Astrocyte of the hippocampus (primary cell): ENCODE measurements at regions not wholly inside any gene's neighbourhood (a gene's known extent, or its start where the extent isn't known, plus 50 kb on each side); places are given as distances from the start of the nearest gene placed in this dataset.
"Not testable (repeated sequence)": the region's sequence is repeated elsewhere in the genome, so short reads cannot be mapped to it uniquely, and the experiment has no call there.

Source experiments
- DNase-seq: peaks from one replicate; pipeline ENCODE4 v3.0.0; 2011; ENCODE audit warnings: low read depth, low spot score

DNA sequence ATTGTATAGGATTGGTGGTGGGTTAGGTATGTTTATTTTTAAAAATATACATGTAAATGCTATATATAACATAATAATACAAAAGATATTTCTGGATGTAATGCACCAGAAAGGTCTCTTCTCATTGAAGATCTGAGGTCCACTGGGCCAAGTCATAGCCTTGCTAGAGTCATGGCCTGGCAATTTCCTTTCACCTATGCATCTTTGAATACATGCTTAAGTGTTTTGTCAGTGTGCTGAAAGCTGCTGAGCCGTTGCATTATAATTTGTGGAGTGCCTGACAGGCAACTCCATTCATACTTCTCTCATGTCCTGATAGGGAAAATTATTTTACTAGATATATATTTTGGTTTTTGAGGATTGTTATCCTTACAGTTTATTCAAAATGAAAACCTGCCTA, 410.2 kb upstream of the CT83 start:
- DNase-seq = no peak

DNA sequence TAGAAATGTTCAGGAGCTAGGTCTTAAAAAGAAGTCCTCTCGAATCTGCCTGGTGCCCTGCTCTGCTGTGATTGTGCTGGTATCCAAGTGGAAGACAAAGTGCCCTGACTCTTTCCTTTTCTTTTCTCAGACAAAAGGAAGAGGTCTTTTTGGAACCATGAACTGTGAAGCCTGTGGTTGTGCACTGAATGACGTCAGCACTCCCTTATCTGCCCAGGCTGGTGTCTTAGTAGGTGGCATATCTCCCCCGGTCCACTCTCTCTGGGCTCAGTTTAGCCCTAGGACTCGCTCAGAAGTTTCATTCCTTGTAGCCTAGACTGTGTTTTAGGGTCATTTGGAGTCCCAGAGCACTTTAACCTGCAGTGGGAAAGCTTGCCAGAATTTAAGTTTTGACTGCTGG, 400.3 kb upstream of the CT83 start:
- DNase-seq = no peak

DNA sequence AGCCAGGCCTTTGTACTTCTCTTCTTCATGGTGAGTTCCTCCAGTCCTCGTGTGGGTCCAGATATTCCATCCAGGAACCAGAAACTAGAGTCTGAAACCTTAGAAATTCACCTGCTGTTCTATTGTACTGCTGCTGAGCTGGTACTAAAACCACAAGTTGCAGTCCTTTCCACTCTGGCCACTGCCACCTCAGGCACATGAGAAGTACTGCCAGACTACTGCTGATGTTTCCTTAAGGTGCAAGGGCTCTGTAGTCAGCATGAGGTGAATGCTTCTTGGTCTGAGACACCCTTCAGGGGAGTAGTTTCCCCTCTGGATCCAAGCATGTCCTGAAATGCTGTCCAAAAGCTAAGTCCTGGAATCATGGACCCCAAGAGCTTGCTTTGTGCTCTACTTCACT, 399.6 kb upstream of the CT83 start:
- DNase-seq = no peak

DNA sequence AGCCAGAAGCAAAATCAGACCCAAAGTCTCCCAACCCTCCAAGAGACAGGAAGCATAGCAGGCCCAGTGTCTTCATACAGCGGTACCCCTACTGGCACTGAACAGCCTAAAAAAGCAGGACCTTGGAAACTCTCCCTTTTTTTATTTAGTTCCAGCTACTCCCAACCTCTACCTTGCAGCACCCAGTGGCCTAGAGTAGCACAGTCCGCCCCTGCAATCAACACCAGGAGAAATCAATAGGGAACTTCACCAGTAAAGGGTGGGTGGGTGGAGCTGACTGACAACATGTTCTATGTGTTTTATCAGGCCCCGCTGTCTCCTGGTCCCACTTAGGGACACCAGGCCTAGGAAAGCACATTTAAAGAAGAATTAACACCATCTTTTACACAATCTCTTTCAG, 378.5 kb upstream of the CT83 start:
- DNase-seq = no peak

DNA sequence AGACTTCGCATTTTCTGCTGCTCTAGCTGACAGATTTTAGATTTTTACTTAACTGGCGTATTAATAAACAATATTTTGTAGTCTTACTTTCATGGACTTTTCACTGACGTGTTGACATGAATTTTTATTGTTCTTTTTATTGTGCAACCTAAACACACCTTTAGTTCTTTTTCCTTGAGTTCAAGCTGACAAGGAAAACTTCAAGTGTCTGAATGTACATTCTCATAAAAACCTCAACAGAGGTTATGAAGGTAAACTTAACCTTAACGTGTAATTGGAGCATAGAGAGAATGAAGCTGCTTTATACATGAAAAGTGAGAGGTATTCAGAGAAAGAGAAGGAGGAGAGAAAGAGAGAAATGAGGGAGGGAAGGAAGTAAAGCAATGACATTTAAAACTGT, 364.3 kb upstream of the CT83 start:
- DNase-seq = no peak

DNA sequence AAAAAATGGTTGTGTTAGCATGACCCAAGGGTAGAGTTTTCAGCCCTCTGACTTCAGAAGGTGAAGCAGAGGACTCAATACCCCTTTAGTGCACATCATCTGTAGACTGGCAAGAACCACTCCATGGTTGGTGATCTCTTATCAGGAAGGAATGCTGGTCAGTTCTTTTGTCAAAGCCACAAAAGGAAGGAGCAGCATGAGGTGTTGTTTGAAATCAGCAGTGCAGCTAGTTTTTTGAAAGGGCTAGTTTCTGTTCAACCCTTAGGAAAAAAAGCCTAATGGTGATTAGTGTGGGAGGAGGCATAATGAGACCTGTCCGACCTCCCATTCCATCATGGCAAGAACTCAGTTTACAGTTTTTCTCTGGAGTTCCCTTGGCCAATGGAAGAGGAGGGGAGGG, 362.0 kb upstream of the CT83 start:
- no peak for DNase-seq

- DNase-seq = no peak
Observed at GRCh38 chrX:116823677-116824076, 360.9 kb upstream of the CT83 start.

DNA sequence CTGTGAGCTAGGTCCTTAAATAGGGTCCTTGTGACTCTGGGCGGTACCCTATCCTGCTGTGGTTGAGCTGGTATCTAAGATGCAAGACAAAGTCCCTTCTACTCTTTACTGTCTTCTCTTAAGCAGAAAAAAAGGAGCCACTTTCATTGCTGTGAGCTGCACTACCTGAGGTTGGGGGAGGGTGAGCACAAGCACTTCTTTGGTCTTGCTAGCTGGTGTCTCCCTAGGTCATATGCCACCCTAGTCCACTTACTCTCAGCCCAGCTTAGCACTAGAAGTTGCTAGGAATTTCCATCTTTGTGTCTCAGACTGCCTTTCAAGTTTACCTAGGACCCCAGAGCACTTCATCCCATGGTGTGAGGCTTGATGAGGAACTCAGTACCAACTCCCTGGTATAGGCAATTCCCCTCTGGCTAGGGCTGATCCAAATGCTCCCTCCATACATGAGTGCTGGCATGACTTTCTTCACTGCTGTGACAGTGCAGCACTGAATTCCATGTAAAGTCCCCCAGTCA, 343.6 kb upstream of the CT83 start:
- no peak for DNase-seq

DNA sequence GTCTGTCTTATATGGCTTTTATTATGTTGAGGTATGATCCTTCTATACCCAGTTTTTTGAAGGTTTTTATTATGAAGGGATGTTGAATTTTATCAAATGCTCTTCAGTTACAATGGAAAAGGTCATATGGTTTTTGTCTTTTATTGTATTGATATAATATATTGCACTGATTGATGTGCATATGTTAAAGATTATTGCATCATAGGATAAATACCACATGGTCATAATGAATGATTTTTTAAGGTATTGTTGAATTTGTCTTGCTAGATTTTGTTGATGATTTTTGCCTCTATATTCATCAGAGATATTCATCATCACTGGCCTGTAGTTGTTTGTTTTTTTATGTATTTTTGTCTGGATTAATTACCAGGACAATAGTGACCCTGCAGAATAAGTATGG, 339.2 kb upstream of the CT83 start:
- no peak for DNase-seq

GRCh38 chrX:116781926-116782325, 319.1 kb upstream of the CT83 start:
- DNase-seq = no peak

GRCh38 chrX:116757491-116757890, 294.7 kb upstream of the CT83 start:
- no peak for DNase-seq

DNA sequence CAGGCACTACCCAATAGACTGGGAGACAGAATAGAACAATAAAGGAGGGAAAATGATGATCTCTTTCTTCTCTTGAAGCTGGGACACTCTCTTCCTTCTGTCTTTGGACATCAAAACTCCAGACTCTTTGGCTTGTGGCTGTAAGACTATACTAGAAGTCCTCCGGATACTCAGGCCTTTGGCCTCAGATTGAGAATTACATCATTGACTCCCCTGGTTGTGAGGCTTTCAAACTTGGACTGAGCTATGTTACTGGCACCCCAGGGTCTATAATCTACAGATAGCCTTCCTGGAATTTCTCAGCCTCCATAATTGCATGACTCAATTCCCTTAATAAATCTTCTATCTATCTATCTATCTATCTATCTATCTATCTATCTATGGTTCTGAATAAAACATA, 294.2 kb upstream of the CT83 start:
- no peak for DNase-seq

DNA sequence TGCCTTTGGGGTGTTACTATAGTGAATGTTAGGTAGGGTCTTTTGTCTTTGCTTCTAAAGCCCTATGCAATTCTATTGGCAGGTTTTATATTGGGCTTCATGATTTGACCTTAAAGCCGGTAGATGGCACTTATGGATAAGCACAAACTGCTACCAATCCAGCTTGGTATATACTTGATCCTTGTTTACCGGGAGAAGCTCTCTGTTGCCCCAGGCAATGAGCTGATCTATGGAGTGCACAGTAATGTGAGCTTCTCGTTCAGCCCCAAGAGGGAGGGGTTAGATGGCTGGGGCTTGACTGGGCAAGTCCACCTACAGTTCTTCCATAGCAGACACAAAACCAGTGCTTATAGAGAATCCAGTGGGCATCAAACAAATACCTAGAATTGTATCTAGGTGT, 287.2 kb upstream of the CT83 start:
- no peak for DNase-seq

GRCh38 chrX:116732214-116732613, 269.4 kb upstream of the CT83 start:
- no peak for DNase-seq

- no peak for DNase-seq
Observed at GRCh38 chrX:116726806-116727205, 264.0 kb upstream of the CT83 start.

GRCh38 chrX:116694046-116694445, 231.3 kb upstream of the CT83 start:
- no peak for DNase-seq

- not testable (repeated sequence) for DNase-seq
Observed at GRCh38 chrX:116679544-116679943, 216.8 kb upstream of the CT83 start.

DNA sequence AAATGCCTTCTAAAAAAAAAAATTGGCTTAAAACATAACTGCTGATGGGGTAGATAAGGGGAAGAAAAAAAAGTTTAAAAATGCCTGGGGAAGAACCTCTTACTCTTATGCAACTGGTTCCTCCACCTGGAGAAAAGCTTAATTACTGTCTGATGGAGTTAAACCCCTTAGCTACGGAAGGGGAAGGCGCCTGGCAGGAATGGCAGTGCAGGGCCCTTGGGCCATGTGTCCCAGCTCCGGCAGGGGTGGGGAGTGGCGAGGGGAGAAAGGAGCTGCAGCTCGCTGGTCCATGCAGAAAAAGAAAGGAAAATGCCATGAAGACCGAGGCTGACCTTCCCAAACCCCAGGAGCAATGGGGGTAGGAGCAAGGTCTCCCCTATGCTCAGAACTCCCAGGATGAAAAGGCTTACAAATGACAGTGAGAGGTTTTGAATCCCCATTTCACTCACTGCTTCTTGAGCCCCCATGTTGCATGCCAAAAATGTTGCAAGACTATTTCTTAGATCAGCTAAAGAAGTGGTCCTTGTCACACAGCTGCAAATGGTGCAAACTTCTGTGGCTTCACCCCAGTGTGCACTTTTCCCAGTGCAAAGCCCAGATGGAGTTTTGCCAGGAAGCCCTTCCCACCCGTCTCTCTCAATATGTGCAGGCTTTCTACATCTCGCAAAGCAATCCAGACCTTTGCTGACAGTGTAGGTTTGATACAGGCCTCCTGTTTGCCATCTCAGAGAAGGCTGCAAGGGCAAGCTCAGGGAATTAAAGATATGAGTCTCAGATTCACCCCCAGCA, 204.8 kb upstream of the CT83 start:
- DNase-seq = no peak

- no peak for DNase-seq
Observed at GRCh38 chrX:116657071-116657470, 194.3 kb upstream of the CT83 start.

GRCh38 chrX:116628464-116628863, 165.7 kb upstream of the CT83 start:
- no peak for DNase-seq

DNA sequence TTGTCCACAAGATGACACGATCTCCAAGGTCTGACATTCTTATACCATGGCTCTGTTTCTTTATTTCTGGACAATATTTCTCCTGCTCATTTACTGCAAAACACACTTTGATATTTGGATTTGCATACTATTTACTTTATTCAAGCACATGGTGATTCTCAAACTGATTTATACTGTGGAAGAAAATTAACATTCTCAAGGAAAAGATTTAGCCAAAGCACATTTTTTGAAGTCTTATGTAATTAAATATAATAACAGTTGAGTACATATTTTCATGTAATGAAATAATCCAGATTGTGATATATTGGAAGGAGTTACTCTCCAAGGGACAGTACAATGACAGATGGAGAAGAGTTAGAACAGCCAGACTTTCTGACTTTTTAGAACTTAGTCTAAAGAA, 155.8 kb upstream of the CT83 start:
- DNase-seq = no peak

GRCh38 chrX:116607776-116608175, 145.0 kb upstream of the CT83 start:
- DNase-seq = no peak

DNA sequence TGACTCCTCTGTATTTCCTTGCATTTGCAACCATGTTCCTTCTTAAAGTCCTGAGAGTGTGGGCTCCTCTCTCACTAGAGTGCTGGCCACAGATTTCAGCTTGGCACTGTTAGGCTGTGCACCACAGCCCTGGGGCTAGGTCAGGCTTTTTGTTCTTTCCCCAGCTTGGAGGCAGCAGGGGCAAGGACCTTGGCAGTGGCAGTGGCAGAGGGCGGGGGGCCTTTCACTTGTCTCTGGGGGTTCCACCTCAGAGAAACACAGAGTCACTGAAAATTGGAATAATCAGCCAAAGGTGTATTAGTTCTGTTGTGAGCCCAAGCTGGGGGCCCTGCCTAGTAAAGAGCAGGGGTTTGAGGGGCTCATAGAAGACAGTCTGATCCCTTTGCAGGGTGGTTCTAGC, 142.8 kb upstream of the CT83 start:
- no peak for DNase-seq

DNA sequence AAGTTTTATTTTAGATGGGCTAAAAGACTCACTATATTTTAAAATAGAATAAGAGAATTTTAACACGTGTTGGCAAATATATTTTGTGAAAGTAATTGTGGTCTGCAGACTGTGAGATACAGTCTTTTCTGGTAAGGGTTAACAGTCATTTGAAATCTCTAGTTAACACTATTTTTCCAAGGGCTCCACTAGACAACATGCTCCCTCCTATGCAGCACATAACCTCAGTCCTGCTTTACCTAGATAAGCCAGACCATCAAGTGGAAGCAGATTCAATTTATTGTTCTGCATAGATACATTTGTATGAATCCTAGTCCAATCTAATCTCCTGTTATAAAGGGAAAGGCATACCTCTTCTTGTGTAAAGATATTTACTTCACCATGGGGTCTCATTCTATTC, 133.2 kb upstream of the CT83 start:
- DNase-seq = no peak
